ENCODE measurements at regions not wholly inside any gene's neighbourhood (a gene's known extent, or its start where the extent isn't known, plus 50 kb on each side); places are given as distances from the start of the nearest gene placed in this dataset.

DNA sequence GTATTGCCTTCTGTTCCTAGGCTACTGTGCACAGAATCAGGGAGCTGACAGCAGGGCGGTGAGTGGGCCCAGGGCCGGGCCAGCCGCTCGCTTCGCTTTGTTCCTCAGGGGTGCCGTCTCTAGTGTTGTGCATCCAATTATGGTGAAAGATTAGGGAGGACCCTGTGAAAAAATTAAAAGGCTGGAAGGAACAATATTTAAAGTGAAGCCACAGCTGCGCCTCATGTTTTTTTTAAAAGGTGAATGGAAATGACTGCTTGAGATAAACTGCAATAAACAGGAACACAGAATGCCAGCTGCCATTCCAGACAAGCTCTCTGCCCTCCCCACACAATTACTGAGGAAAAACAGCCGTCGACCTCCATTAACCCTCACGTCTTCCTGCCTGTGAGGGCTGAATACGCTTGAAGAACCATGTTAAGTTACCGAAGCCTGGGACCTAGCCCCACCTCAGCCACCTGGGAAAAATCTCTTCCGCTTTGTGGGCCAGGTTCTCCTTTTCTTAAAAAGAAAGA is 132.0 kb upstream of the IL12A start:
- H3K4me3 ChIP-seq (ENCODE audit: low read length): no peak overlapping the region
- no peak overlapping the region for H2AFZ ChIP-seq (ENCODE audit: low read depth, low read length)
- H3K9me2 ChIP-seq (ENCODE audit: insufficient read depth, low read length): no peaks in the 10 kb centered on the region
- no peak overlapping the region for H3K27ac ChIP-seq (ENCODE audit: low read length)
- no peaks in the 10 kb centered on the region for H3K27me3 ChIP-seq (ENCODE audit: insufficient read depth, low read depth, low read length)
- no peak overlapping the region for H3K9ac ChIP-seq (ENCODE audit: low read length)
- no peaks in the 10 kb centered on the region for H3K36me3 ChIP-seq (ENCODE audit: insufficient read depth, low read length)
- TF ChIP-seq EZH2 (IDR thresholded peaks at IDR 0.05; ENCODE audit: borderline replicate concordance, insufficient read depth, low read length, poor library complexity, severe bottlenecking) (no peak), SMC3 (conservative IDR thresholded peaks at IDR 0.05; ENCODE audit: poor library complexity) (no peak), TAF1 (IDR thresholded peaks at IDR 0.05; ENCODE audit: low read depth) (no peak), POLR2AphosphoS5 (IDR thresholded peaks at IDR 0.05) (no peak), EP300 (conservative IDR thresholded peaks at IDR 0.05; ENCODE audit: poor library complexity, severe bottlenecking) (no peak), RAD21 (conservative IDR thresholded peaks at IDR 0.05) (no peak), MXI1 (conservative IDR thresholded peaks at IDR 0.05; ENCODE audit: poor library complexity, severe bottlenecking) (no peak)
- TF ChIP-seq, protein P1, sequence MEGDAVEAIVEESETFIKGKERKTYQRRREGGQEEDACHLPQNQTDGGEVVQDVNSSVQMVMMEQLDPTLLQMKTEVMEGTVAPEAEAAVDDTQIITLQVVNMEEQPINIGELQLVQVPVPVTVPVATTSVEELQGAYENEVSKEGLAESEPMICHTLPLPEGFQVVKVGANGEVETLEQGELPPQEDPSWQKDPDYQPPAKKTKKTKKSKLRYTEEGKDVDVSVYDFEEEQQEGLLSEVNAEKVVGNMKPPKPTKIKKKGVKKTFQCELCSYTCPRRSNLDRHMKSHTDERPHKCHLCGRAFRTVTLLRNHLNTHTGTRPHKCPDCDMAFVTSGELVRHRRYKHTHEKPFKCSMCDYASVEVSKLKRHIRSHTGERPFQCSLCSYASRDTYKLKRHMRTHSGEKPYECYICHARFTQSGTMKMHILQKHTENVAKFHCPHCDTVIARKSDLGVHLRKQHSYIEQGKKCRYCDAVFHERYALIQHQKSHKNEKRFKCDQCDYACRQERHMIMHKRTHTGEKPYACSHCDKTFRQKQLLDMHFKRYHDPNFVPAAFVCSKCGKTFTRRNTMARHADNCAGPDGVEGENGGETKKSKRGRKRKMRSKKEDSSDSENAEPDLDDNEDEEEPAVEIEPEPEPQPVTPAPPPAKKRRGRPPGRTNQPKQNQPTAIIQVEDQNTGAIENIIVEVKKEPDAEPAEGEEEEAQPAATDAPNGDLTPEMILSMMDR (IDR thresholded peaks at IDR 0.05; ENCODE audit: poor library complexity, severe bottlenecking): no peak
- TF ChIP-seq, protein P2, sequence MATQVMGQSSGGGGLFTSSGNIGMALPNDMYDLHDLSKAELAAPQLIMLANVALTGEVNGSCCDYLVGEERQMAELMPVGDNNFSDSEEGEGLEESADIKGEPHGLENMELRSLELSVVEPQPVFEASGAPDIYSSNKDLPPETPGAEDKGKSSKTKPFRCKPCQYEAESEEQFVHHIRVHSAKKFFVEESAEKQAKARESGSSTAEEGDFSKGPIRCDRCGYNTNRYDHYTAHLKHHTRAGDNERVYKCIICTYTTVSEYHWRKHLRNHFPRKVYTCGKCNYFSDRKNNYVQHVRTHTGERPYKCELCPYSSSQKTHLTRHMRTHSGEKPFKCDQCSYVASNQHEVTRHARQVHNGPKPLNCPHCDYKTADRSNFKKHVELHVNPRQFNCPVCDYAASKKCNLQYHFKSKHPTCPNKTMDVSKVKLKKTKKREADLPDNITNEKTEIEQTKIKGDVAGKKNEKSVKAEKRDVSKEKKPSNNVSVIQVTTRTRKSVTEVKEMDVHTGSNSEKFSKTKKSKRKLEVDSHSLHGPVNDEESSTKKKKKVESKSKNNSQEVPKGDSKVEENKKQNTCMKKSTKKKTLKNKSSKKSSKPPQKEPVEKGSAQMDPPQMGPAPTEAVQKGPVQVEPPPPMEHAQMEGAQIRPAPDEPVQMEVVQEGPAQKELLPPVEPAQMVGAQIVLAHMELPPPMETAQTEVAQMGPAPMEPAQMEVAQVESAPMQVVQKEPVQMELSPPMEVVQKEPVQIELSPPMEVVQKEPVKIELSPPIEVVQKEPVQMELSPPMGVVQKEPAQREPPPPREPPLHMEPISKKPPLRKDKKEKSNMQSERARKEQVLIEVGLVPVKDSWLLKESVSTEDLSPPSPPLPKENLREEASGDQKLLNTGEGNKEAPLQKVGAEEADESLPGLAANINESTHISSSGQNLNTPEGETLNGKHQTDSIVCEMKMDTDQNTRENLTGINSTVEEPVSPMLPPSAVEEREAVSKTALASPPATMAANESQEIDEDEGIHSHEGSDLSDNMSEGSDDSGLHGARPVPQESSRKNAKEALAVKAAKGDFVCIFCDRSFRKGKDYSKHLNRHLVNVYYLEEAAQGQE (IDR thresholded peaks at IDR 0.05; ENCODE audit: borderline replicate concordance): no peak
- peaks cover 40% of the 10 kb centered on the region for H3K79me2 ChIP-seq (replicated peaks; ENCODE audit: insufficient read depth, low read length)
- H3K9me3 ChIP-seq (ENCODE audit: low read length): no peaks in the 10 kb centered on the region
- H3F3A ChIP-seq (ENCODE audit: insufficient read depth, low read length, poor library complexity, severe bottlenecking): no peaks in the 10 kb centered on the region
- no peaks in the 10 kb centered on the region for H4K20me1 ChIP-seq (ENCODE audit: insufficient read depth)
- no peak overlapping the region for H3K4me2 ChIP-seq (ENCODE audit: low read length)

DNA sequence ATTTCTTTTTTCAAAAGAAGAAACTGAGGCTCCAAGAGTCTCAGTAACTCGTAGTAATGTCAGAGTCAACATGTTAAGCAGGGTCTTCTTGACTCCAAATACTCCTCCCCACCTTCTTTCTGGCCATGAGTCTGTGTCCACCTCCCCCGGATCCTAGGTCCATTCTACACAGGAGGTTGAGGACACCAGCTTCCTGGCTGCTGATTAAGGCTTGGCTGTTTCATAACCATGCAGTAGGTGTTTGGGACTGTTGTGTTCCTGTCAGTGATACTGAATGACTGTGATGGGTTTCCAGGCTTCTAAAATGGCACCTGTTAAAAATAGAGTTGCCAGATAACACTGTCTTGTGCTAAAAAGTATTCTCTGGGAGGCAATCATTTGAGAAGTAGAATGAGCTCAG is 130.8 kb upstream of the IL12A start:
- no peak overlapping the region for H3K9ac ChIP-seq (ENCODE audit: low read length)
- no peak overlapping the region for H2AFZ ChIP-seq (ENCODE audit: low read depth, low read length)
- peaks cover 37% of the 10 kb centered on the region for H3K79me2 ChIP-seq (replicated peaks; ENCODE audit: insufficient read depth, low read length)
- TF ChIP-seq SMC3 (conservative IDR thresholded peaks at IDR 0.05; ENCODE audit: poor library complexity): no peak
- no peak for TF ChIP-seq POLR2AphosphoS5 (IDR thresholded peaks at IDR 0.05)
- TF ChIP-seq, protein P1 (IDR thresholded peaks at IDR 0.05; ENCODE audit: poor library complexity, severe bottlenecking): no peak
- no peak for TF ChIP-seq EP300 (conservative IDR thresholded peaks at IDR 0.05; ENCODE audit: poor library complexity, severe bottlenecking)
- TF ChIP-seq TAF1 (IDR thresholded peaks at IDR 0.05; ENCODE audit: low read depth): no peak
- no peak overlapping the region for H3K4me3 ChIP-seq (ENCODE audit: low read length)
- H3K9me2 ChIP-seq (ENCODE audit: insufficient read depth, low read length): no peaks in the 10 kb centered on the region
- H3K27me3 ChIP-seq (ENCODE audit: insufficient read depth, low read depth, low read length): no peaks in the 10 kb centered on the region
- H3K27ac ChIP-seq (ENCODE audit: low read length): no peak overlapping the region
- no peaks in the 10 kb centered on the region for H3K36me3 ChIP-seq (ENCODE audit: insufficient read depth, low read length)
- H4K20me1 ChIP-seq (ENCODE audit: insufficient read depth): no peaks in the 10 kb centered on the region
- no peaks in the 10 kb centered on the region for H3K9me3 ChIP-seq (ENCODE audit: low read length)
- H3K4me2 ChIP-seq (ENCODE audit: low read length): no peak overlapping the region
- no peaks in the 10 kb centered on the region for H3F3A ChIP-seq (ENCODE audit: insufficient read depth, low read length, poor library complexity, severe bottlenecking)

Measured in neural cell (in vitro differentiated cells).